OCI-LY7 (cell line): ENCODE measurements at regions not wholly inside any gene's neighbourhood (a gene's known extent, or its start where the extent isn't known, plus 50 kb on each side); places are given as distances from the start of the nearest gene placed in this dataset.

ENCODE experiments used
- CTCF ChIP-seq: fragments of 200-600 bp; sonication (generic); conservative IDR thresholded peaks from 2 replicates; pipeline ENCODE4 v1.5.1; 2014; ENCODE audit warnings: mild to moderate bottlenecking, antibody characterized with exemption, low read length, moderate library complexity, mixed read lengths
- EZH2phosphoT487 ChIP-seq: fragments of 200-600 bp; sonication (generic); IDR thresholded peaks from 2 replicates; pipeline ENCODE4 v1.6.1; 2018; ENCODE audit warnings: low read depth, borderline replicate concordance, mild to moderate bottlenecking, mixed run types, antibody characterized with exemption, low read length, moderate library complexity, mixed read lengths

DNA sequence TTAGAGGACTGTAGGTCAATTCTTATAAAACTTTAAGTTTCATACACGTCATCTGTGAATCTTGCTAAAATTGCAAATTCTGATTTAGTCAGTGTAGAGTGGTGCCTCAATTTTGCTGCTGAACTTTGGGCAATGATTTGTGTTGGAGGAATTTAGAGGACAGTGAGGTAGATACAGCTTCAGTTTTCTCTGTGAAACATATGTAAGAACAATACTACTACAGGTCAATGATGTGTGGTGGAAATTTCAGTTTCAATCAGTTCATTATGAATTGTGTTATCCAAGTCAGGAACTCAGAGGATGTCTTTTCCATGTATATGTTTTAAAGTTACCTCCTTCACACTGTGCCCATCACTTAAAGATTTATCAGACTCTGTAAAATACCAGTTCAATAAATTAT is 1597.8 kb upstream of the PCDH10 start:
- TF ChIP-seq CTCF (no peak), EZH2phosphoT487 (no peak)
